ENCODE measurements at regions not wholly inside any gene's neighbourhood (a gene's known extent, or its start where the extent isn't known, plus 50 kb on each side); places are given as distances from the start of the nearest gene placed in this dataset.
"Not testable (repeated sequence)": the region's sequence is repeated elsewhere in the genome, so short reads cannot be mapped to it uniquely, and the experiment has no call there.

DNA sequence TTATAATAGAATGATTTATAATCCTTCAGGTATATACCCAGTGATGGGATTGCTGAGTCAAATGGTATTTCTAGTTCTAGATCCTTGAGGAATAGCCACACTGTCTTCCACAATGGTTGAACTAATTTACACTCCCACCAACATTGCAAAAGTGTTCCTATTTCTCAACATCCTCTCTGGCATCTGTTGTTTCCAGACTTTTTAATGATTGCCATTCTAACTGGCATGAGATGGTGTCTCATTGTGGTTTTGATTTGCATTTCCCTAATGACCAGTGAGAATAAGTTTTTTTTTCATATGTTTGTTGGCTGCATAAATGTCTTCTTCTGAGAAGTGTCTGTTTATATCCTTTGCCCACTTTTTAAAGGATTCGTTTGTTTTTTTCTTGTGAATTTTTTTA lies 615.1 kb downstream of the STK39 start:
- TF ChIP-seq EZH2 (IDR thresholded peaks at IDR 0.05; ENCODE audit: insufficient read depth, poor library complexity, severe bottlenecking); EZH2phosphoT487 (IDR thresholded peaks at IDR 0.05; ENCODE audit: insufficient read depth, low read depth): not testable (repeated sequence)

All from GM23248 (cell line).